GM12878 (cell line): ENCODE measurements at regions not wholly inside any gene's neighbourhood (a gene's known extent, or its start where the extent isn't known, plus 50 kb on each side); places are given as distances from the start of the nearest gene placed in this dataset.

Experiments
- ATAC-seq: fragments of 200-7000 bp; cut with Tn5 transposase; 3 replicates; pipeline ENCODE4 v1.9.1; 2020; ENCODE audit warnings: mild to moderate bottlenecking, moderate library complexity
- BruUV-seq: library from RNA; stranded (reverse); fragments of 400-500 nt; replicated peaks from 2 replicates; lab custom pipeline; 2021; lab: Mats Ljungman, UMichigan
- CTCF ChIA-PET: fragments of 300-600 bp; sonication (Branson Sonifier 250); formaldehyde crosslinking; extraction: SDS; loops from one replicate; lab custom pipeline; 2021; ENCODE audit warnings: inconsistent platforms; lab: Yijun Ruan, JAX
- POLR2A ChIA-PET: fragments of 350-600 bp; formaldehyde crosslinking; extraction: SDS; loops from one replicate; lab custom pipeline; 2021; ENCODE audit warnings: inconsistent platforms; lab: Charles Lee
- RAD21 ChIA-PET: fragments of 300-600 bp; sonication (Branson Sonifier 250); formaldehyde crosslinking; loops from one replicate; lab custom pipeline; 2023; ENCODE audit warnings: antibody characterized with exemption; ENCODE audit not compliant: unreplicated experiment; lab: Charles Lee
- SMC1A ChIA-PET: fragments of 300-600 bp; sonication (Branson Sonifier 250); formaldehyde crosslinking; loops from one replicate; lab custom pipeline; 2023; ENCODE audit not compliant: unreplicated experiment, uncharacterized antibody; lab: Charles Lee
- DNase-seq: peaks from one replicate; pipeline ENCODE4 v3.0.0-alpha.2; 2011; ENCODE audit warnings: low read depth, low spot score
- FAIRE-seq: peaks from 3 replicates; lab custom pipeline; 2011; peaks lifted over from hg19 to GRCh38; lab: Jason Lieb, UNC
- H2AFZ ChIP-seq: 2 replicates; pipeline ENCODE4 v1.6.0; 2011; ENCODE audit warnings: low read depth, low read length, control low read depth; ENCODE audit not compliant: control insufficient read depth
- H3K27ac ChIP-seq: 2 replicates; pipeline ENCODE4 v1.5.1; 2011; ENCODE audit warnings: control low read depth; ENCODE audit not compliant: control insufficient read depth, insufficient read depth
- H3K27me3 ChIP-seq, 2 experiments: replicated peaks in 1 of 2; 2 replicates each; pipeline versions ENCODE4 v1.6.0 to v1.6.1; 2011; ENCODE audit warnings: low read length in 1 of 2; ENCODE audit not compliant: control insufficient read depth in 2 of 2, insufficient read depth in 2 of 2
- H3K36me3 ChIP-seq, 2 experiments: 2 replicates each; pipeline ENCODE4 v1.5.1; 2011; ENCODE audit warnings: low read length in 1 of 2; ENCODE audit not compliant: control insufficient read depth in 2 of 2, insufficient read depth in 2 of 2
- H3K4me1 ChIP-seq: 2 replicates; pipeline ENCODE4 v1.6.1; 2011; ENCODE audit warnings: mild to moderate bottlenecking, low read length, moderate library complexity, mixed read lengths; ENCODE audit not compliant: control insufficient read depth, insufficient read depth
- H3K4me2 ChIP-seq: 2 replicates; pipeline ENCODE4 v1.6.0; 2011; ENCODE audit warnings: control low read depth; ENCODE audit not compliant: control insufficient read depth, insufficient read depth
- H3K4me3 ChIP-seq: fragments of 200-600 bp; sonication (generic); 2 replicates; pipeline ENCODE4 v1.5.1; 2016
- H3K79me2 ChIP-seq: 2 replicates; pipeline ENCODE4 v1.6.0; 2011; ENCODE audit warnings: low read length; ENCODE audit not compliant: control insufficient read depth, insufficient read depth
- H3K9ac ChIP-seq: 2 replicates; pipeline ENCODE4 v1.8.0; 2011; ENCODE audit warnings: low read length, control low read depth, mixed read lengths; ENCODE audit not compliant: control insufficient read depth, insufficient read depth
- H3K9me3 ChIP-seq: replicated peaks from 3 replicates; pipeline ENCODE4 v1.5.1; 2011; ENCODE audit warnings: mild to moderate bottlenecking, low read length; ENCODE audit not compliant: control insufficient read depth, insufficient read depth
- H4K20me1 ChIP-seq: 2 replicates; pipeline ENCODE4 v1.6.0; 2011; ENCODE audit not compliant: control insufficient read depth, insufficient read depth
- ASH2L ChIP-seq: fragments of 300-600, 200-600 bp; sonication (generic); IDR thresholded peaks from 2 replicates; pipeline ENCODE4 v1.6.1; 2017; ENCODE audit warnings: low read depth, mild to moderate bottlenecking, borderline replicate concordance
- ESRRA ChIP-seq: IDR thresholded peaks from 2 replicates; pipeline ENCODE4 v1.6.1; 2012; ENCODE audit warnings: mild to moderate bottlenecking, low read length, improper control_type of control experiment
- KDM1A ChIP-seq: fragments of 200-600 bp; sonication (generic); IDR thresholded peaks from 2 replicates; pipeline ENCODE4 v1.6.1; 2016; ENCODE audit warnings: borderline replicate concordance
- KLF5 ChIP-seq: fragments of 450-650 bp; IDR thresholded peaks from 2 replicates; pipeline ENCODE4 v1.6.1; 2014; ENCODE audit warnings: mild to moderate bottlenecking; ENCODE audit not compliant: partially characterized antibody
- POLR2AphosphoS2 ChIP-seq: IDR thresholded peaks from 2 replicates; pipeline ENCODE4 v1.6.1; 2011; ENCODE audit warnings: low read depth, mild to moderate bottlenecking, low read length, improper control_type of control experiment, moderate library complexity
- POU2F2 ChIP-seq: IDR thresholded peaks from 3 replicates; pipeline ENCODE4 v1.6.1; 2011; ENCODE audit warnings: low read depth, mild to moderate bottlenecking, low read length, borderline replicate concordance
- RFX5 ChIP-seq: IDR thresholded peaks from 2 replicates; pipeline ENCODE4 v1.6.1; 2011; ENCODE audit warnings: low read depth, low read length, improper control_type of control experiment
- SREBF1 ChIP-seq: IDR thresholded peaks from 2 replicates; pipeline ENCODE4 v1.6.1; 2012; ENCODE audit warnings: mild to moderate bottlenecking, low read length
- ZBTB33 ChIP-seq: fragments of 450-650 bp; IDR thresholded peaks from 2 replicates; pipeline ENCODE4 v1.6.1; 2017; ENCODE audit warnings: mild to moderate bottlenecking
- ZZZ3 ChIP-seq: IDR thresholded peaks from 2 replicates; pipeline ENCODE4 v1.6.1; 2011; ENCODE audit warnings: low read depth; ENCODE audit not compliant: control insufficient read depth, insufficient read length
- WGBS: methylation state at CpG from one replicate; pipeline ENCODE4 v1.1.6; 2016; ENCODE audit warnings: low lambda C conversion rate; ENCODE audit not compliant: insufficient replicate concordance, insufficient coverage; ENCODE audit errors: missing lambda C conversion rate; 5-methylcytosine and 5-hydroxymethylcytosine counted together
- in situ Hi-C: fragments of 300-500 bp; cut with MboI; formaldehyde crosslinking; loops from 9 replicates; pipeline ENCODE4 v1.14.3; 2018; ENCODE audit warnings: mixed read lengths
- intact Hi-C: fragments of 100-400 bp; cut with micrococcal nuclease; formaldehyde crosslinking; loops from one replicate; pipeline ENCODE4 v1.14.2; 2022; ENCODE audit not compliant: unreplicated experiment

- ChIA-PET CTCF (no interaction called here), RAD21 (no interaction called here), POLR2A (no interaction called here), SMC1A (interaction anchor here (0.9 to 1.2 kb wide), 2 partner anchors 30 to 93 kb away, joined by 3 read pairs; no protein-coding TSS in a partner anchor)
- no peak overlapping the region for H2AFZ ChIP-seq
- intact Hi-C loops (no loop called here), in situ Hi-C loops (no loop called here)
- no peaks in the 10 kb centered on the region for H3K36me3 ChIP-seq
- 2% methylated on average over 3 of the region's 3 CpGs for WGBS
- H3K27ac ChIP-seq = no peak overlapping the region
- no peaks in the 10 kb centered on the region for H3K79me2 ChIP-seq
- ATAC-seq = no peak
- H3K9ac ChIP-seq = no peak overlapping the region
- no peaks in the 10 kb centered on the region for H3K27me3 ChIP-seq
- DNase-seq = no peak
- H3K9me3 ChIP-seq = no peaks in the 10 kb centered on the region
- BruUV-seq = no TSS peak
- no peak for TF ChIP-seq KDM1A
- TF ChIP-seq ASH2L = no peak
- no peak for TF ChIP-seq ESRRA
- TF ChIP-seq SREBF1 = no peak
- no peak for TF ChIP-seq ZBTB33
- TF ChIP-seq RFX5 = no peak
- no peak for TF ChIP-seq POLR2AphosphoS2
- no peak for TF ChIP-seq KLF5
- no peak for TF ChIP-seq POU2F2
- TF ChIP-seq ZZZ3 = no peak
- no peaks in the 10 kb centered on the region for H4K20me1 ChIP-seq
- no peak for FAIRE-seq
- no peaks in the 10 kb centered on the region for H3K4me1 ChIP-seq
- no peak overlapping the region for H3K4me3 ChIP-seq
- no peak overlapping the region for H3K4me2 ChIP-seq
Measured at GRCh38 chr14:97281741-97282140, 484.6 kb downstream of the VRK1 start.
